ENCODE measurements at regions not wholly inside any gene's neighbourhood (a gene's known extent, or its start where the extent isn't known, plus 50 kb on each side); places are given as distances from the start of the nearest gene placed in this dataset.

DNA sequence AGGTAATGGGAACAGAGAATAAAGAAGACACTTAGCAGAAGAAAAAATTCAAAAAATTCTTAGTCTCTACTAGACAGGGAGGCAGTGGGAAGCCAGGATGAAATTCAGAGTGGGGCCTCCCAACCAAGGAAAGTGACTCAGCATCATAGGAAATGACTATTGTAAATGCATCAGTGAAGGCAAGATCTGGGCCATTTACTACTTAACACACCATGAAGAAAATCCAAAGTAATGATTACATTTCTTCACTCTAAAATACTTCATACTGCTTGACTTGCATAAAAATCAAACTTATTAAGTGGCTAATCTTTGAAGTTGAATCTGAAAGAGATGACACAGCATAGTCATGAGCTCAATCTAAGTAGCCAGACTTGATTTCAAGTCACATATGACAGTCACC is 405.8 kb upstream of the SLC39A10 start:
- TF ChIP-seq CTCF (IDR thresholded peaks at IDR 0.05) (no peak), POLR2A (IDR thresholded peaks at IDR 0.05) (no peak)

All from sigmoid colon (tissue), 3 donors.